ENCODE measurements at regions not wholly inside any gene's neighbourhood (a gene's known extent, or its start where the extent isn't known, plus 50 kb on each side); places are given as distances from the start of the nearest gene placed in this dataset.

- no peak for DNase-seq
Measured at GRCh38 chr13:44263751-44264620, 109.6 kb upstream of the SERP2 start.

- DNase-seq = no peak
Measured at GRCh38 chr13:44266305-44266704, 107.3 kb upstream of the SERP2 start.

- no peak for DNase-seq
Measured at GRCh38 chr13:44266772-44267171, 106.9 kb upstream of the SERP2 start.

- no peak for DNase-seq
Measured at GRCh38 chr13:44267203-44267602, 106.4 kb upstream of the SERP2 start.

GRCh38 chr13:44267980-44268379 lies 105.6 kb upstream of the SERP2 start:
- no peak for DNase-seq

- DNase-seq = no peak
Measured at GRCh38 chr13:44268980-44269379, 104.6 kb upstream of the SERP2 start.

GRCh38 chr13:44270150-44270549 lies 103.5 kb upstream of the SERP2 start:
- no peak for DNase-seq

- no peak for DNase-seq
Measured at GRCh38 chr13:44271031-44271455, 102.6 kb upstream of the SERP2 start.

- no peak for DNase-seq
Measured at GRCh38 chr13:44271473-44271872, 102.2 kb upstream of the SERP2 start.

GRCh38 chr13:44271915-44272341 lies 101.7 kb upstream of the SERP2 start:
- DNase-seq = no peak

GRCh38 chr13:44272692-44273091 lies 100.9 kb upstream of the SERP2 start:
- no peak for DNase-seq

GRCh38 chr13:44273216-44273615 lies 100.4 kb upstream of the SERP2 start:
- DNase-seq = no peak

- peak; percentile 3 to 6 for DNase-seq
Measured at GRCh38 chr13:44273991-44274770, 99.4 kb upstream of the SERP2 start.

- DNase-seq = peak in 1 of 2 donors; percentile 11
Measured at GRCh38 chr13:44274771-44275205, 98.8 kb upstream of the SERP2 start.

- DNase-seq = no peak
Measured at GRCh38 chr13:44275381-44275780, 98.2 kb upstream of the SERP2 start.

- DNase-seq = no peak
Measured at GRCh38 chr13:44276061-44276460, 97.6 kb upstream of the SERP2 start.

- no peak for DNase-seq
Measured at GRCh38 chr13:44277459-44277858, 96.2 kb upstream of the SERP2 start.

GRCh38 chr13:44278166-44278565 lies 95.5 kb upstream of the SERP2 start:
- DNase-seq = no peak

- no peak for DNase-seq
Measured at GRCh38 chr13:44280456-44280855, 93.2 kb upstream of the SERP2 start.

GRCh38 chr13:44281252-44282000 lies 92.2 kb upstream of the SERP2 start:
- DNase-seq = no peak

GRCh38 chr13:44283600-44283999 lies 90.0 kb upstream of the SERP2 start:
- DNase-seq = no peak

GRCh38 chr13:44287958-44288357 lies 85.7 kb upstream of the SERP2 start:
- DNase-seq = no peak

- no peak for DNase-seq
Measured at GRCh38 chr13:44292545-44292944, 81.1 kb upstream of the SERP2 start.

Data from stimulated activated CD4-positive, alpha-beta T cell treated with anti-CD3 and anti-CD28 coated beads, Interleukin-2, amount 100 ng/mL, for 48 hours (primary cell).